ENCODE measurements at regions not wholly inside any gene's neighbourhood (a gene's known extent, or its start where the extent isn't known, plus 50 kb on each side); places are given as distances from the start of the nearest gene placed in this dataset.

DNA sequence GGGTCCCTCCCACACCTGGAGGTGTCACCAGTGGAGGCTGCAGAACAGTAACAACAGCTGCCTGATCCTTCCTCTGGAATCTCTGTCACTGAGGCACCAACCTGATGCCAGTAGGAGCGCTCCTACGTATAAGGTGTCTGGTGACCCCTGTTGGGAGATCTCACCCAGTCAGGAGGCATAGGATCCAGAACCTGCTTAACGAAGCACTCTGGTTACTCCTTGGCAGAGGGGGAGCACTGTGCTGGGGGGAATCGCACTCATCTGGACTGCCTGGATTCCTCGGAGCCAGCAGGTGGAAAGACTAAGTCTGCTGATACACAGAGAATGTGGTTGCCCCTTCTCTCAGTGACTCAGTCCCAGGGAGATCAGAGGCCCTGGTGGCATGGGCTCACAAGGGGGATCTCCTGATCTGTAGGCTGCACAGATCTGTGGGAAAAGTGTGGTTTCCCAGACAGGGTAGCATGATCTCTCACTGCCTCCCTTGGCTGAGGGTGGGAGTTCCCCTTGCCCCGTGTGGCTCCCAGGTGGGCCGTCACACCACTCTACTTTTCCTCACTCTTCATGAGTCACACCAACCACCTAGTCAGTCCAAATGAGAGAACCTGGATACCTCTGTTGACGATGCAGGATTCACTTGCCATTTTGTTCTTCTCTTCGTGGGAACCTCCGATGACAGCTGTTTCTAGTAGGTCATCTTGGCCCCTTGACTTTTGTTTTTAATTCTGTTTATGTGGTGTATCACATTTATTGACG is 305.9 kb downstream of the IDS start (continued):
- TF ChIP-seq, protein P1, sequence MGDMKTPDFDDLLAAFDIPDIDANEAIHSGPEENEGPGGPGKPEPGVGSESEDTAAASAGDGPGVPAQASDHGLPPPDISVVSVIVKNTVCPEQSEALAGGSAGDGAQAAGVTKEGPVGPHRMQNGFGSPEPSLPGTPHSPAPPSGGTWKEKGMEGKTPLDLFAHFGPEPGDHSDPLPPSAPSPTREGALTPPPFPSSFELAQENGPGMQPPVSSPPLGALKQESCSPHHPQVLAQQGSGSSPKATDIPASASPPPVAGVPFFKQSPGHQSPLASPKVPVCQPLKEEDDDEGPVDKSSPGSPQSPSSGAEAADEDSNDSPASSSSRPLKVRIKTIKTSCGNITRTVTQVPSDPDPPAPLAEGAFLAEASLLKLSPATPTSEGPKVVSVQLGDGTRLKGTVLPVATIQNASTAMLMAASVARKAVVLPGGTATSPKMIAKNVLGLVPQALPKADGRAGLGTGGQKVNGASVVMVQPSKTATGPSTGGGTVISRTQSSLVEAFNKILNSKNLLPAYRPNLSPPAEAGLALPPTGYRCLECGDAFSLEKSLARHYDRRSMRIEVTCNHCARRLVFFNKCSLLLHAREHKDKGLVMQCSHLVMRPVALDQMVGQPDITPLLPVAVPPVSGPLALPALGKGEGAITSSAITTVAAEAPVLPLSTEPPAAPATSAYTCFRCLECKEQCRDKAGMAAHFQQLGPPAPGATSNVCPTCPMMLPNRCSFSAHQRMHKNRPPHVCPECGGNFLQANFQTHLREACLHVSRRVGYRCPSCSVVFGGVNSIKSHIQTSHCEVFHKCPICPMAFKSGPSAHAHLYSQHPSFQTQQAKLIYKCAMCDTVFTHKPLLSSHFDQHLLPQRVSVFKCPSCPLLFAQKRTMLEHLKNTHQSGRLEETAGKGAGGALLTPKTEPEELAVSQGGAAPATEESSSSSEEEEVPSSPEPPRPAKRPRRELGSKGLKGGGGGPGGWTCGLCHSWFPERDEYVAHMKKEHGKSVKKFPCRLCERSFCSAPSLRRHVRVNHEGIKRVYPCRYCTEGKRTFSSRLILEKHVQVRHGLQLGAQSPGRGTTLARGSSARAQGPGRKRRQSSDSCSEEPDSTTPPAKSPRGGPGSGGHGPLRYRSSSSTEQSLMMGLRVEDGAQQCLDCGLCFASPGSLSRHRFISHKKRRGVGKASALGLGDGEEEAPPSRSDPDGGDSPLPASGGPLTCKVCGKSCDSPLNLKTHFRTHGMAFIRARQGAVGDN (IDR thresholded peaks at IDR 0.05) = peak; percentile 77
- TF ChIP-seq DPF2 (IDR thresholded peaks at IDR 0.05) = peak; percentile 54; the same call in 1 of the 2 replicates
- no peak; the same call in 1 of the 2 replicates for TF ChIP-seq ZBED1 (IDR thresholded peaks at IDR 0.05; ENCODE audit: borderline replicate concordance)
- TF ChIP-seq TAF1 (IDR thresholded peaks at IDR 0.05; ENCODE audit: borderline replicate concordance, low read depth, low read length) = no peak
- TF ChIP-seq, protein P2, sequence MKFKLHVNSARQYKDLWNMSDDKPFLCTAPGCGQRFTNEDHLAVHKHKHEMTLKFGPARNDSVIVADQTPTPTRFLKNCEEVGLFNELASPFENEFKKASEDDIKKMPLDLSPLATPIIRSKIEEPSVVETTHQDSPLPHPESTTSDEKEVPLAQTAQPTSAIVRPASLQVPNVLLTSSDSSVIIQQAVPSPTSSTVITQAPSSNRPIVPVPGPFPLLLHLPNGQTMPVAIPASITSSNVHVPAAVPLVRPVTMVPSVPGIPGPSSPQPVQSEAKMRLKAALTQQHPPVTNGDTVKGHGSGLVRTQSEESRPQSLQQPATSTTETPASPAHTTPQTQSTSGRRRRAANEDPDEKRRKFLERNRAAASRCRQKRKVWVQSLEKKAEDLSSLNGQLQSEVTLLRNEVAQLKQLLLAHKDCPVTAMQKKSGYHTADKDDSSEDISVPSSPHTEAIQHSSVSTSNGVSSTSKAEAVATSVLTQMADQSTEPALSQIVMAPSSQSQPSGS (IDR thresholded peaks at IDR 0.05; ENCODE audit: low read length) = peak; percentile 97
- TF ChIP-seq MEF2B (IDR thresholded peaks at IDR 0.05; ENCODE audit: partially characterized antibody, poor library complexity, severe bottlenecking) = peak; percentile 99
- peak; percentile 81 for TF ChIP-seq RELA (IDR thresholded peaks at IDR 0.05; ENCODE audit: borderline replicate concordance, partially characterized antibody)
- TF ChIP-seq SMARCA5 (IDR thresholded peaks at IDR 0.05) = no peak
- TF ChIP-seq, protein P3, sequence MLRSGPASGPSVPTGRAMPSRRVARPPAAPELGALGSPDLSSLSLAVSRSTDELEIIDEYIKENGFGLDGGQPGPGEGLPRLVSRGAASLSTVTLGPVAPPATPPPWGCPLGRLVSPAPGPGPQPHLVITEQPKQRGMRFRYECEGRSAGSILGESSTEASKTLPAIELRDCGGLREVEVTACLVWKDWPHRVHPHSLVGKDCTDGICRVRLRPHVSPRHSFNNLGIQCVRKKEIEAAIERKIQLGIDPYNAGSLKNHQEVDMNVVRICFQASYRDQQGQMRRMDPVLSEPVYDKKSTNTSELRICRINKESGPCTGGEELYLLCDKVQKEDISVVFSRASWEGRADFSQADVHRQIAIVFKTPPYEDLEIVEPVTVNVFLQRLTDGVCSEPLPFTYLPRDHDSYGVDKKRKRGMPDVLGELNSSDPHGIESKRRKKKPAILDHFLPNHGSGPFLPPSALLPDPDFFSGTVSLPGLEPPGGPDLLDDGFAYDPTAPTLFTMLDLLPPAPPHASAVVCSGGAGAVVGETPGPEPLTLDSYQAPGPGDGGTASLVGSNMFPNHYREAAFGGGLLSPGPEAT (IDR thresholded peaks at IDR 0.05; ENCODE audit: low read depth) = peak; percentile 83; the same call in 1 of the 2 replicates
- TF ChIP-seq ZNF217 (IDR thresholded peaks at IDR 0.05) = no peak
- TF ChIP-seq POLR2AphosphoS2 (IDR thresholded peaks at IDR 0.05; ENCODE audit: low read depth, low read length) = no peak
- peak; percentile 41 to 60; a peak in 1 of 4 replicates for TF ChIP-seq BHLHE40 (IDR thresholded peaks at IDR 0.05; ENCODE audit: borderline replicate concordance in 1 of 2, low read depth in 2 of 2, low read length in 1 of 2)
- peak; percentile 94 for TF ChIP-seq SMAD1 (IDR thresholded peaks at IDR 0.05; ENCODE audit: low read depth, partially characterized antibody)
- peak; percentile 70; the same call in 1 of the 2 replicates for TF ChIP-seq PAX5 (IDR thresholded peaks at IDR 0.05; ENCODE audit: borderline replicate concordance, low read depth, low read length)
- 0 out of 2 replicates have a peak, but pooled peaks have one; percentile 16 for TF ChIP-seq SREBF1 (IDR thresholded peaks at IDR 0.05; ENCODE audit: low read length)
- TF ChIP-seq RUNX3 (IDR thresholded peaks at IDR 0.05; ENCODE audit: low read length) = peak; percentile 84
- peak; percentile 6; the same call in 1 of the 2 replicates for TF ChIP-seq ZNF207 (IDR thresholded peaks at IDR 0.05; ENCODE audit: borderline replicate concordance)
- peak; percentile 28; the same call in 1 of the 2 replicates for TF ChIP-seq CHD2 (IDR thresholded peaks at IDR 0.05; ENCODE audit: borderline replicate concordance, low read depth, low read length)
- TF ChIP-seq NFIC (IDR thresholded peaks at IDR 0.05; ENCODE audit: low read depth, low read length) = peak; percentile 60
- peak; percentile 58; the same call in 1 of the 2 replicates for TF ChIP-seq MTA2 (IDR thresholded peaks at IDR 0.05; ENCODE audit: low read depth)
- no peak for TF ChIP-seq ASH2L (IDR thresholded peaks at IDR 0.05; ENCODE audit: borderline replicate concordance, low read depth)
- TF ChIP-seq FOXK2 (IDR thresholded peaks at IDR 0.05) = no peak
- no peak; the same call in 1 of the 2 replicates for TF ChIP-seq EED (IDR thresholded peaks at IDR 0.05; ENCODE audit: low read depth)
- TF ChIP-seq IKZF2 (IDR thresholded peaks at IDR 0.05) = peak in 1 of 2 experiments; percentile 74; a peak in 2 of 4 replicates
- peak; percentile 51; the same call in 1 of the 3 replicates for TF ChIP-seq POU2F2 (IDR thresholded peaks at IDR 0.05; ENCODE audit: borderline replicate concordance, low read depth, low read length)

Measured in GM12878 (cell line).